ENCODE measurements at regions not wholly inside any gene's neighbourhood (a gene's known extent, or its start where the extent isn't known, plus 50 kb on each side); places are given as distances from the start of the nearest gene placed in this dataset.
"Not testable (repeated sequence)": the region's sequence is repeated elsewhere in the genome, so short reads cannot be mapped to it uniquely, and the experiment has no call there.

GRCh38 chrX:107296184-107296583 is 89.8 kb downstream of the DNAAF6 start:
- peaks cover 0 to 23% (median 11%) of the 10 kb centered on the region in 5 donors for H3K27me3 Mint-ChIP-seq
- DNase-seq; H3K4me3 ChIP-seq (ENCODE audit: low read length); H3K27me3 ChIP-seq (ENCODE audit: control insufficient read depth in 2 of 2, insufficient read depth in 2 of 2, low read length in 2 of 2); H3K4me1 Mint-ChIP-seq; CTCF ChIA-PET; H3K9me3 ChIP-seq (ENCODE audit: control insufficient read depth in 2 of 3, low read length in 3 of 3); ATAC-seq; H3K27ac Mint-ChIP-seq; H3K4me3 Mint-ChIP-seq; intact Hi-C loops (cut with micrococcal nuclease); H3K36me3 ChIP-seq (ENCODE audit: control insufficient read depth in 2 of 3, insufficient read depth in 3 of 3, low read length in 3 of 3); H3K36me3 Mint-ChIP-seq; H3K27ac ChIP-seq (ENCODE audit: low read depth, low read length); H3K4me1 ChIP-seq (ENCODE audit: control insufficient read depth in 2 of 2, insufficient read depth in 2 of 2, low read length in 2 of 2); H3K9me3 Mint-ChIP-seq: not testable (repeated sequence)
- POLR2A ChIA-PET, result interaction anchor here (0.6 kb wide), 1 partner anchor 178 kb away, joined by 4 read pairs; the partner anchor contains the start of gene RBM41

DNA sequence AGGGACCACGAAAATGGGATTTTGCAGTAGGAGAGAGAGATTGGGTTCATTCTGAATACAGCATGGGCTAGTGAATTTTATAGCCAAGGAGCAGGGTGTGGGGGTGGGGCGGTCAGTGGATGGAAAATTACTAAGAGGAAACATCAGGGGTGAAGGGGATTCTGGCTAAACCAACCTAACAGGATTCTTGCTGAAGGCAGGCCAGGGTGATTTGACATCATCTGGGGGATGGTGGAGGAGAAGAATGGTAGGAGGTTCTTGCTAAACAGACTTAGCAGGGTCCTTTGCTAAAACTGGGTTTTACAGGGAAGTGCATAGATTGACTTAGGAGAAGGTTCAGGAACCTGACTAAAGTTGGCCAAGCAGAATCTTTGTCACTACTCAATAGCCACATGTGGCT is 91.9 kb downstream of the DNAAF6 start:
- peaks cover 0 to 1% (median 0%) of the 10 kb centered on the region in 5 donors for H3K36me3 Mint-ChIP-seq
- H3K4me1 Mint-ChIP-seq, result no peaks in the 10 kb centered on the region
- Histone ChIP-seq H3K9me3 (ENCODE audit: control insufficient read depth in 2 of 3, low read length in 3 of 3) (no peaks in the 10 kb centered on the region), H3K27me3 (ENCODE audit: control insufficient read depth in 2 of 2, insufficient read depth in 2 of 2, low read length in 2 of 2) (peaks cover 0 to 3% of the 10 kb centered on the region in 2 donors), H3K4me3 (ENCODE audit: low read length) (no peak overlapping the region), H3K4me1 (ENCODE audit: control insufficient read depth in 2 of 2, insufficient read depth in 2 of 2, low read length in 2 of 2) (no peaks in the 10 kb centered on the region), H3K36me3 (ENCODE audit: control insufficient read depth in 2 of 3, insufficient read depth in 3 of 3, low read length in 3 of 3) (no peaks in the 10 kb centered on the region), H3K27ac (ENCODE audit: low read depth, low read length) (no peak overlapping the region)
- no peaks in the 10 kb centered on the region for H3K9me3 Mint-ChIP-seq
- ChIA-PET POLR2A (no interaction called here), CTCF (no interaction called here)
- ATAC-seq (no peak), DNase-seq (no peak)
- intact Hi-C loops (cut with micrococcal nuclease), result no loop called here
- H3K4me3 Mint-ChIP-seq, result no peak overlapping the region
- peaks cover 4 to 23% (median 16%) of the 10 kb centered on the region in 5 donors for H3K27me3 Mint-ChIP-seq
- H3K27ac Mint-ChIP-seq, result no peak overlapping the region

- ATAC-seq (no peak), DNase-seq (no peak)
- H3K4me3 Mint-ChIP-seq, result no peak overlapping the region
- intact Hi-C loops (cut with micrococcal nuclease), result no loop called here
- no peak overlapping the region for H3K27ac Mint-ChIP-seq
- H3K4me1 Mint-ChIP-seq, result no peaks in the 10 kb centered on the region
- Histone ChIP-seq H3K9me3 (ENCODE audit: control insufficient read depth in 2 of 3, low read length in 3 of 3) (no peaks in the 10 kb centered on the region), H3K36me3 (ENCODE audit: control insufficient read depth in 2 of 3, insufficient read depth in 3 of 3, low read length in 3 of 3) (no peaks in the 10 kb centered on the region), H3K4me3 (ENCODE audit: low read length) (no peak overlapping the region), H3K4me1 (ENCODE audit: control insufficient read depth in 2 of 2, insufficient read depth in 2 of 2, low read length in 2 of 2) (no peaks in the 10 kb centered on the region), H3K27me3 (ENCODE audit: control insufficient read depth in 2 of 2, insufficient read depth in 2 of 2, low read length in 2 of 2) (no peaks in the 10 kb centered on the region), H3K27ac (ENCODE audit: low read depth, low read length) (no peak overlapping the region)
- H3K36me3 Mint-ChIP-seq, result peaks cover 0 to 4% (median 0%) of the 10 kb centered on the region in 5 donors
- ChIA-PET POLR2A (no interaction called here), CTCF (no interaction called here)
- H3K27me3 Mint-ChIP-seq, result peaks cover 7 to 29% (median 22%) of the 10 kb centered on the region in 5 donors
- peaks cover 0 to 11% (median 2%) of the 10 kb centered on the region in 11 donors for H3K9me3 Mint-ChIP-seq
These were observed 94.8 kb downstream of the DNAAF6 start for GRCh38 chrX:107301253-107301652.

- intact Hi-C loops (cut with micrococcal nuclease), result no loop called here
- no peak overlapping the region for H3K4me3 Mint-ChIP-seq
- peaks cover 0 to 4% (median 0%) of the 10 kb centered on the region in 5 donors for H3K36me3 Mint-ChIP-seq
- Histone ChIP-seq H3K27ac (ENCODE audit: low read depth, low read length) (no peak overlapping the region), H3K27me3 (ENCODE audit: control insufficient read depth in 2 of 2, insufficient read depth in 2 of 2, low read length in 2 of 2) (no peaks in the 10 kb centered on the region), H3K4me3 (ENCODE audit: low read length) (no peak overlapping the region), H3K9me3 (ENCODE audit: control insufficient read depth in 2 of 3, low read length in 3 of 3) (no peaks in the 10 kb centered on the region), H3K4me1 (ENCODE audit: control insufficient read depth in 2 of 2, insufficient read depth in 2 of 2, low read length in 2 of 2) (no peaks in the 10 kb centered on the region), H3K36me3 (ENCODE audit: control insufficient read depth in 2 of 3, insufficient read depth in 3 of 3, low read length in 3 of 3) (no peaks in the 10 kb centered on the region)
- no peak overlapping the region for H3K27ac Mint-ChIP-seq
- no peak for ATAC-seq
- H3K4me1 Mint-ChIP-seq, result no peaks in the 10 kb centered on the region
- H3K9me3 Mint-ChIP-seq, result peaks cover 0 to 11% (median 2%) of the 10 kb centered on the region in 11 donors
- H3K27me3 Mint-ChIP-seq, result peaks cover 0 to 23% (median 14%) of the 10 kb centered on the region in 5 donors
- no peak for DNase-seq
- ChIA-PET POLR2A (no interaction called here), CTCF (no interaction called here)
These were observed 97.7 kb downstream of the DNAAF6 start for GRCh38 chrX:107304141-107304540.

DNA sequence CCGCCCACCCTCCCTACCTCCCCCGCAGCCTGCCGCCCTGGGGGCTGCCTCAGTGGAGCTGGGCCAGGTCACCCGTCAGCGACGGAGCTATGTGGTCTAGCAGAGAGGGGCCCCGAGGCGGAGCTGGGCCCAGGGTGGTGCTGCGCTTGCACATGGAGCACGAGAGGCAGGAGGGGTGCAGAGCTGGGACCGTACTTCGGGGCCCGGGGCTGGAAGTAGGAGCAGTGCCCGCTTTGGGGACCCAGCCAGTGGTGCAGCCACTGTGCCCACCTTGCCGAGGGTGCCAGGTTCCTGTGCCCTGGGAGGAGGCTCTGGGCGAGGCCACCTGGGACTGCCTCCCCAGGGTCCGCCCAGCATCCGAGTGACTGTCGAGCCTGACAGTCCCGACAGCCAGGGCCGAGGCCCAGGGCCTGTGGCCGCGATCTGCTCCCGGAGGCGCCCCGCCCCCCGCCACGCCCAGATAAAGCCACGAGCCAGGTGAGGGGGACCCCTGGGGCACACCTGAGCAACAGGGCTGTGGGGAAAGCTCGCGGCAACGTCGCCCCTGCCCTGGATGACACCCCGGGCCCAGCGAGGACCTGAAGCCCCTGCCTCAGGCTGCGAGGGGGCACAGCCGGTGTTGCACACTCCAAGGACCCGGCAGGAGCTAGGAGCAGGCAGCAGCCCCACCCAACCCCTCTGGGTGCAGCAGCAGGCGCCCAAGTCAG is 117.5 kb downstream of the DNAAF6 start:
- DNase-seq (no peak), ATAC-seq (no peak)
- no peaks in the 10 kb centered on the region for H3K4me1 ChIP-seq (ENCODE audit: control insufficient read depth in 2 of 2, insufficient read depth in 2 of 2, low read length in 2 of 2)
- no peaks in the 10 kb centered on the region for H3K9me3 ChIP-seq (ENCODE audit: control insufficient read depth in 2 of 3, low read length in 3 of 3)
- CTCF ChIA-PET, result interaction anchor here (0.6 kb wide), 1 partner anchor 66 kb away, joined by 4 read pairs; no protein-coding TSS in a partner anchor
- Mint-ChIP-seq H3K4me1 (no peaks in the 10 kb centered on the region), H3K4me3 (no peak overlapping the region), H3K36me3 (no peaks in the 10 kb centered on the region), H3K27ac (no peak overlapping the region), H3K9me3 (no peaks in the 10 kb centered on the region), H3K27me3 (peaks cover 0 to 13% (median 2%) of the 10 kb centered on the region in 5 donors)
- no peak overlapping the region for H3K27ac ChIP-seq (ENCODE audit: low read depth, low read length)
- no peaks in the 10 kb centered on the region for H3K27me3 ChIP-seq (ENCODE audit: control insufficient read depth in 2 of 2, insufficient read depth in 2 of 2, low read length in 2 of 2)
- H3K36me3 ChIP-seq (ENCODE audit: control insufficient read depth in 2 of 3, insufficient read depth in 3 of 3, low read length in 3 of 3), result no peaks in the 10 kb centered on the region
- H3K4me3 ChIP-seq (ENCODE audit: low read length), result no peak overlapping the region
- intact Hi-C loops (cut with micrococcal nuclease), result loop anchor here (2.0 to 10.0 kb wide), 3 partner anchors 299 to 429 kb away; no protein-coding TSS in a partner anchor
- POLR2A ChIA-PET, result no interaction called here

- Histone ChIP-seq H3K9me3 (ENCODE audit: control insufficient read depth in 2 of 3, low read length in 3 of 3) (no peaks in the 10 kb centered on the region), H3K4me1 (ENCODE audit: control insufficient read depth in 2 of 2, insufficient read depth in 2 of 2, low read length in 2 of 2) (no peaks in the 10 kb centered on the region), H3K27ac (ENCODE audit: low read depth, low read length) (no peak overlapping the region), H3K27me3 (ENCODE audit: control insufficient read depth in 2 of 2, insufficient read depth in 2 of 2, low read length in 2 of 2) (no peaks in the 10 kb centered on the region), H3K36me3 (ENCODE audit: control insufficient read depth in 2 of 3, insufficient read depth in 3 of 3, low read length in 3 of 3) (no peaks in the 10 kb centered on the region), H3K4me3 (ENCODE audit: low read length) (no peak overlapping the region)
- no peaks in the 10 kb centered on the region for H3K9me3 Mint-ChIP-seq
- H3K4me1 Mint-ChIP-seq, result no peaks in the 10 kb centered on the region
- H3K27me3 Mint-ChIP-seq, result peaks cover 0 to 13% (median 2%) of the 10 kb centered on the region in 5 donors
- no peak overlapping the region for H3K27ac Mint-ChIP-seq
- intact Hi-C loops (cut with micrococcal nuclease), result loop anchor here (2.0 to 10.0 kb wide), 3 partner anchors 300 to 430 kb away; no protein-coding TSS in a partner anchor
- peak in 1 of 9 donors; percentile 19 for DNase-seq
- CTCF ChIA-PET, result interaction anchor here (0.6 kb wide), 1 partner anchor 66 kb away, joined by 4 read pairs; no protein-coding TSS in a partner anchor
- POLR2A ChIA-PET, result no interaction called here
- ATAC-seq, result peak; percentile 16
- H3K4me3 Mint-ChIP-seq, result no peak overlapping the region
- no peaks in the 10 kb centered on the region for H3K36me3 Mint-ChIP-seq
These were observed 118.3 kb downstream of the DNAAF6 start for GRCh38 chrX:107324493-107325310.
